ENCODE measurements at regions not wholly inside any gene's neighbourhood (a gene's known extent, or its start where the extent isn't known, plus 50 kb on each side); places are given as distances from the start of the nearest gene placed in this dataset.
A peak's percentile ranks its signal among the peaks of the same experiment; 100 is the strongest.

GRCh38 chr2:136308611-136309010, 190.7 kb upstream of the CXCR4 start:
- Mint-ChIP-seq H3K36me3 (no peaks in the 10 kb centered on the region), H3K27me3 (no peaks in the 10 kb centered on the region), H3K9me3 (ENCODE audit: low read depth) (no peaks in the 10 kb centered on the region), H3K27ac (no peak overlapping the region), H3K4me1 (ENCODE audit: low read depth) (peaks cover 34% of the 10 kb centered on the region), H3K4me3 (no peak overlapping the region)

- H3K4me1 Mint-ChIP-seq (ENCODE audit: low read depth): peaks cover 34% of the 10 kb centered on the region
- no peak overlapping the region for H3K27ac Mint-ChIP-seq
- no peaks in the 10 kb centered on the region for H3K27me3 Mint-ChIP-seq
- H3K36me3 Mint-ChIP-seq: no peaks in the 10 kb centered on the region
- H3K4me3 Mint-ChIP-seq: no peak overlapping the region
- no peaks in the 10 kb centered on the region for H3K9me3 Mint-ChIP-seq (ENCODE audit: low read depth)
These were observed 188.9 kb upstream of the CXCR4 start for GRCh38 chr2:136306836-136307235.

GRCh38 chr2:136305517-136306192, 187.7 kb upstream of the CXCR4 start:
- Mint-ChIP-seq H3K4me1 (ENCODE audit: low read depth) (peaks cover 24% of the 10 kb centered on the region), H3K4me3 (no peak overlapping the region), H3K27me3 (no peaks in the 10 kb centered on the region), H3K9me3 (ENCODE audit: low read depth) (no peaks in the 10 kb centered on the region), H3K36me3 (no peaks in the 10 kb centered on the region), H3K27ac (peak overlapping the region; percentile 83)

DNA sequence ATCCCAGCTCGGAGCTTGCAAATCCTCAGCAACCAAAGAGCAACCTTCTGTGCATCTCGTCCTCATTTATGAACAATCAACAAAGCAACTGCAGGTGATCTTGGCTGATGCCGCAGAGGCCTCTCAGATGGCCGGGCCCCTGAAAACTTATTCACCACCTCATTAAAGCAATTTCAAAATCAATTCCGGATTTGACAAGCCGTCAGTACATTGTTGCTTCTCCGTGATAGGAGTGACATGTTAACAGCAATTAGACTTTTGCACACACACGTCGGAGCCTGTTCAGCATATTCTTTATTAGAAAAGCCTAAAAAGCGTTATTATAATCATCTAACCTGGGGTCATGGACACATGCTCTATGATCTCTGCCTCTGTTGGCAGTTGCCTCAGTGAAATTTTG, 183.1 kb upstream of the CXCR4 start:
- Mint-ChIP-seq H3K27me3 (no peaks in the 10 kb centered on the region), H3K4me3 (no peak overlapping the region), H3K27ac (no peak overlapping the region), H3K36me3 (no peaks in the 10 kb centered on the region), H3K9me3 (ENCODE audit: low read depth) (no peaks in the 10 kb centered on the region), H3K4me1 (ENCODE audit: low read depth) (peaks cover 27% of the 10 kb centered on the region)

GRCh38 chr2:136298631-136299030, 180.7 kb upstream of the CXCR4 start:
- H3K27ac Mint-ChIP-seq: no peak overlapping the region
- H3K4me3 Mint-ChIP-seq: no peak overlapping the region
- H3K4me1 Mint-ChIP-seq (ENCODE audit: low read depth): peaks cover 12% of the 10 kb centered on the region
- H3K36me3 Mint-ChIP-seq: no peaks in the 10 kb centered on the region
- no peaks in the 10 kb centered on the region for H3K9me3 Mint-ChIP-seq (ENCODE audit: low read depth)
- H3K27me3 Mint-ChIP-seq: no peaks in the 10 kb centered on the region

- H3K4me3 Mint-ChIP-seq: no peak overlapping the region
- H3K4me1 Mint-ChIP-seq (ENCODE audit: low read depth): peaks cover 12% of the 10 kb centered on the region
- H3K9me3 Mint-ChIP-seq (ENCODE audit: low read depth): no peaks in the 10 kb centered on the region
- no peaks in the 10 kb centered on the region for H3K27me3 Mint-ChIP-seq
- no peaks in the 10 kb centered on the region for H3K36me3 Mint-ChIP-seq
- no peak overlapping the region for H3K27ac Mint-ChIP-seq
These were observed 180.0 kb upstream of the CXCR4 start for GRCh38 chr2:136297994-136298393.

DNA sequence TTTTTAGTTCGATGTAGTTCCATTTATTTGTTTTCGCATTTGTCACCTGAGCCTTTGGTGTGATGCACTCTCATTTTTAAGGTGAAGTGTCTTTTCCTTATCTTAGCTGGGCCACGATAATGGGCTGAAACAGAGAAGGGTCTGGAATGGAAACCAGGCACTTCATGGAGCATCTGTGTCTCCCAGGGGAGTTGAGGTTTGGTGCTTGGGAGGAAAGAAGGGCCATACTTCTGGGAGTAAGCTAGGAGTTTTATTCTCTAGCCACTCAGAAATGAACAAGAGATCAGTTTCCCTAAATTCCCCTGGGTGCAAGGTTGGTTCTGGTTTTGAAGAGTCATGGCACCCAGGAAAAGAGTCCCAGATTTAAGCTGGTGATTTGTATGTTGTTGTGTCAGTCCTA, 179.4 kb upstream of the CXCR4 start:
- Mint-ChIP-seq H3K36me3 (peaks cover 3% of the 10 kb centered on the region), H3K9me3 (ENCODE audit: low read depth) (peaks cover 6% of the 10 kb centered on the region), H3K27me3 (no peaks in the 10 kb centered on the region), H3K4me1 (ENCODE audit: low read depth) (peaks cover 12% of the 10 kb centered on the region), H3K27ac (no peak overlapping the region), H3K4me3 (no peak overlapping the region)

DNA sequence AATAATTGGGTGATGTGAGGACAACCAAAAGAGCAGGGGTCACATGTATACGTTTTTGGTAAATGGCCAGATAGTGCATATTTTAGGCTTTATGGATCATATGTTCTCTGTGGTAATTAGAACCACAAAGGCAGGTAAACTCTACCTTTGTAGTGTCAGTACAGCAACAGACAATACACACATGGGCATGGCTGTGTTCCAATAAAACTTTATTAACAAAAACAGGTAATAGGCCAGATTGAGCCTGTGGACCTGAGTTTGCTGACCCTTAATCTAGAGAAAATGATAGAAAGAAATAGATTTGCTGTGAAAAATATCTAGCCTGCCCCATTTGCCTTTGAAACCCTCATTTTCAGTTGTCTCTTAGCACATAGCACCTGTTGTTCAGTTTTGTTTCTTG, 177.2 kb upstream of the CXCR4 start:
- Mint-ChIP-seq H3K9me3 (ENCODE audit: low read depth) (peaks cover 17% of the 10 kb centered on the region), H3K4me1 (ENCODE audit: low read depth) (peaks cover 12% of the 10 kb centered on the region), H3K27me3 (no peaks in the 10 kb centered on the region), H3K27ac (no peak overlapping the region), H3K36me3 (peaks cover 15% of the 10 kb centered on the region), H3K4me3 (no peak overlapping the region)

GRCh38 chr2:136291871-136292270, 173.9 kb upstream of the CXCR4 start:
- Mint-ChIP-seq H3K27ac (no peak overlapping the region), H3K9me3 (ENCODE audit: low read depth) (peaks cover 17% of the 10 kb centered on the region), H3K4me1 (ENCODE audit: low read depth) (peaks cover 1% of the 10 kb centered on the region), H3K27me3 (no peaks in the 10 kb centered on the region), H3K4me3 (no peak overlapping the region), H3K36me3 (peaks cover 15% of the 10 kb centered on the region)

- Mint-ChIP-seq H3K4me1 (ENCODE audit: low read depth) (peaks cover 3% of the 10 kb centered on the region), H3K27ac (no peak overlapping the region), H3K27me3 (no peaks in the 10 kb centered on the region), H3K36me3 (peaks cover 15% of the 10 kb centered on the region), H3K4me3 (no peak overlapping the region), H3K9me3 (ENCODE audit: low read depth) (peaks cover 17% of the 10 kb centered on the region)
These were observed 172.4 kb upstream of the CXCR4 start for GRCh38 chr2:136290326-136290725.

DNA sequence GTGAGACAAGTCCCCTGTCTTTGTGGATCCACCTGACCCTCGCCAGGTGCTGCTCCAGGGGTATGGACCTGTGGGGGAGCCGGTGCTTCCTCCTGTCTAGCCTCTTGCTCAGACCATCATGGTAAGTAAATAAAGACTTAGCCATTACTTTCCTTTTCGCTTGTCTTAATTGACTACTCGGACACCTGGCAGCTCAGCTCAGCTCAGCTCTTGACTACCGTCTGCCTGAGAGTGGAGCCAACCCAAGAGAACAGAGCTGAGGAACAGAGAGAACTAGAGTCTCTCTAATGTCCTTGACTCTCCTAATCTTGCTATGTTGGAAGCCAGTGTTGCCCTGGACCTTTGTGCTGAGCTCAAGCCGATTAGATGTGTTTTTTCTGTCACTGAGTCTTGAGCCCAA, 170.3 kb upstream of the CXCR4 start:
- Mint-ChIP-seq H3K27ac (no peak overlapping the region), H3K9me3 (ENCODE audit: low read depth) (peaks cover 17% of the 10 kb centered on the region), H3K4me1 (ENCODE audit: low read depth) (peaks cover 16% of the 10 kb centered on the region), H3K27me3 (no peaks in the 10 kb centered on the region), H3K36me3 (peaks cover 15% of the 10 kb centered on the region), H3K4me3 (no peak overlapping the region)

DNA sequence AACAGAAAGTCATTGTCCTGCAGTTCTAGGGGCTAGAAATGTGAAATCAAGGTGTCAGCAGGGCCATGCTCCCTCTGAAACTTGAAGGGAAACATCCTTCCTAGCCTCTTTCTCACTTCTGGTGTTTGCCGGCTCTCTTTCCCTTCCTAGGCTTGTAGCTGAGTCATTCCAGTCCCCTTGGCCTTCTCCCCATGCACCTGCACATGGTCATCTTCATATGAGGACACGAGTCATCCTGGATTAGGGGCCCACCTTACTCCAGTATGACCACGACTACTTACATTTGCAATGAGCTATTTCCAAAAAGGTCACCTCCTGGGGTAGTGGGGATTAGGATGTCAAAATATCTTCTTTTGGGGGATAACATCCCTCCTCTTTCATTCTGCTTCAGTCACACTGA, 168.5 kb upstream of the CXCR4 start:
- Mint-ChIP-seq H3K9me3 (ENCODE audit: low read depth) (peaks cover 3% of the 10 kb centered on the region), H3K27ac (no peak overlapping the region), H3K4me3 (no peak overlapping the region), H3K4me1 (ENCODE audit: low read depth) (peaks cover 32% of the 10 kb centered on the region), H3K36me3 (peaks cover 4% of the 10 kb centered on the region), H3K27me3 (no peaks in the 10 kb centered on the region)

GRCh38 chr2:136284226-136285119, 166.5 kb upstream of the CXCR4 start:
- no peak overlapping the region for H3K27ac Mint-ChIP-seq
- H3K4me1 Mint-ChIP-seq (ENCODE audit: low read depth): peaks cover 47% of the 10 kb centered on the region
- no peaks in the 10 kb centered on the region for H3K36me3 Mint-ChIP-seq

GRCh38 chr2:136282251-136282650, 164.3 kb upstream of the CXCR4 start:
- Mint-ChIP-seq H3K4me1 (ENCODE audit: low read depth) (peaks cover 51% of the 10 kb centered on the region), H3K36me3 (no peaks in the 10 kb centered on the region), H3K9me3 (ENCODE audit: low read depth) (no peaks in the 10 kb centered on the region), H3K27ac (peak overlapping the region; percentile 76), H3K4me3 (peak overlapping the region; percentile 49), H3K27me3 (no peaks in the 10 kb centered on the region)

More at GRCh38 chr2:136284226-136285119, 166.5 kb upstream of the CXCR4 start:
- H3K9me3 Mint-ChIP-seq (ENCODE audit: low read depth): no peaks in the 10 kb centered on the region
- H3K4me3 Mint-ChIP-seq: no peak overlapping the region
- H3K27me3 Mint-ChIP-seq: no peaks in the 10 kb centered on the region

DNA sequence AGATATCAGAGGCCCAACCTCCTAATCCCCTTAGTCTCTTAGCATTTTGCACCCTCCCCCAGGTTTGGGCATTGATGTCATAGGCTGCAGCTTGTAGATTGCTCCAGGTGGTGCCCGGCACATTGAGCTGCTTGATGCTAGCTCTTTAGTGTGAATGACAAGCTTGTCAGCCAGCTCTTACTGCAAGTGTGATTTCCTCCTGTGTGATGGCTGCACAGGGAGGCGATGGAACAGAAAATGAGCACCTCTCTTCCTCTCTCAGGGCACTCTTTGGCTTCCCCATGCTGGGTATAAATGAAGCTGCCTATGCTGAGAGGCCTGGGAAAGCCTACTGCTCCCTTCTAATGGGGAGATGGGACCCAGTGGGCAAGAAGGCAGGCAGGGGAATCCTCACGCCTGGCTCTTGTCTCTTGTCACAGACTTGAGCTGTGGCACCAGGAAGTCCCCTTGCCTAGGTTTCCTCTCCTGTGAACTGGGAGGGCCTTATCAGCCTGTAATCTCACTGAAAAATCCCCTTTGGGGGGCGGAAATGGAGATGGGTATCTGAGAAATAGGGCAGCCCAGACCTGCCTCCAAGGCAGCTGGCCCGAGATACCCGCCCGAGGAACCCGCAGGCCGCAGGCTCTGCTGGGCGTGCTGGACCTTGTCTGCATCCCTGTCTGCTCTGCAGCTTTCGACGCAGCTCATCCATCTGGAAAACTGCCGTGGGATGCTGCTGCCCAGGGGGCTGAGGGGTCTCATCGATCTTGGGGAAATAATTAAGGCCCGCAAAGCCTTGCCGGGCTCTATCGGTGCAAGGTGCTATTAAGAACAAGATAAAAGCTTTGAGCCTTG, 163.5 kb upstream of the CXCR4 start:
- Mint-ChIP-seq H3K4me3 (peak overlapping the region; percentile 61), H3K36me3 (no peaks in the 10 kb centered on the region), H3K9me3 (ENCODE audit: low read depth) (no peaks in the 10 kb centered on the region), H3K27ac (peak overlapping the region; percentile 76), H3K27me3 (no peaks in the 10 kb centered on the region), H3K4me1 (ENCODE audit: low read depth) (peaks cover 51% of the 10 kb centered on the region)

Measured in activated naive CD8-positive, alpha-beta T cell (primary cell).